ENCODE measurements at regions not wholly inside any gene's neighbourhood (a gene's known extent, or its start where the extent isn't known, plus 50 kb on each side); places are given as distances from the start of the nearest gene placed in this dataset.

- TF ChIP-seq CTCF (IDR thresholded peaks at IDR 0.05; ENCODE audit: low read length) (no peak), EZH2 (IDR thresholded peaks at IDR 0.05; ENCODE audit: borderline replicate concordance, low read length) (no peak)
Measured at GRCh38 chr5:10144040-10144439, 105.6 kb downstream of the ATPSCKMT start.
